IMR-90 (cell line): ENCODE measurements at regions not wholly inside any gene's neighbourhood (a gene's known extent, or its start where the extent isn't known, plus 50 kb on each side); places are given as distances from the start of the nearest gene placed in this dataset.

ENCODE experiments used
- ATAC-seq: fragments of 200-7000 bp; cut with Tn5 transposase; 2 replicates; pipeline ENCODE4 v1.9.1; 2020; ENCODE audit warnings: low read depth, mild to moderate bottlenecking, moderate library complexity
- BruUV-seq: library from RNA; stranded (reverse); fragments of 400-500 nt; replicated peaks from 2 replicates; lab custom pipeline; 2021; lab: Mats Ljungman, UMichigan
- CTCF ChIA-PET: fragments of 300-600 bp; formaldehyde crosslinking; extraction: SDS; loops from one replicate; lab custom pipeline; 2021; ENCODE audit warnings: antibody characterized with exemption; lab: Yijun Ruan, JAX
- POLR2A ChIA-PET: fragments of 300-600 bp; sonication (Branson Sonifier 250); formaldehyde crosslinking; loops from one replicate; lab custom pipeline; 2022; ENCODE audit warnings: antibody characterized with exemption; ENCODE audit not compliant: unreplicated experiment; lab: Charles Lee
- DNase-seq: peaks from one replicate; pipeline ENCODE4 v3.0.0; 2013
- H2AFZ ChIP-seq: replicated peaks from 2 replicates; pipeline ENCODE3; 2013; ENCODE audit warnings: low read length, mild to moderate bottlenecking; ENCODE audit not compliant: poor library complexity
- H2AK5ac ChIP-seq: 2 replicates; pipeline ENCODE4 v1.6.1; 2013; ENCODE audit warnings: low read depth, low read length, inconsistent platforms
- H2AK9ac ChIP-seq: replicated peaks from 2 replicates; pipeline ENCODE3; 2013; ENCODE audit warnings: mild to moderate bottlenecking, low read depth, low read length, moderate library complexity; ENCODE audit not compliant: poor library complexity
- H2BK120ac ChIP-seq: 2 replicates; pipeline ENCODE4 v1.6.1; 2013; ENCODE audit warnings: low read depth, low read length, inconsistent platforms
- H2BK15ac ChIP-seq: 3 replicates; pipeline ENCODE4 v1.6.1; 2013; ENCODE audit warnings: low read depth, low read length, inconsistent platforms
- H2BK20ac ChIP-seq: 2 replicates; pipeline ENCODE4 v1.6.1; 2013; ENCODE audit warnings: low read depth, mild to moderate bottlenecking, inconsistent platforms, low read length, moderate library complexity
- H2BK5ac ChIP-seq: 2 replicates; pipeline ENCODE4 v1.6.1; 2013; ENCODE audit warnings: mild to moderate bottlenecking, low read depth, low read length, inconsistent platforms; ENCODE audit not compliant: poor library complexity, severe bottlenecking
- H3K14ac ChIP-seq: replicated peaks from 2 replicates; pipeline ENCODE4 v1.6.1; 2013; ENCODE audit warnings: low read depth, low read length, inconsistent platforms
- H3K18ac ChIP-seq: 2 replicates; pipeline ENCODE4 v1.6.1; 2013; ENCODE audit warnings: low read depth, low read length, control low read depth
- H3K23ac ChIP-seq: 2 replicates; pipeline ENCODE4 v1.6.1; 2013; ENCODE audit warnings: low read depth, low read length, inconsistent platforms
- H3K27ac ChIP-seq: 2 replicates; pipeline ENCODE4 v1.5.1; 2013; ENCODE audit warnings: mild to moderate bottlenecking, control low read depth, low read length; ENCODE audit not compliant: insufficient read depth
- H3K27me3 ChIP-seq: 2 replicates; pipeline ENCODE4 v1.6.1; 2013; ENCODE audit warnings: low read length; ENCODE audit not compliant: control insufficient read depth, insufficient read depth
- H3K36me3 ChIP-seq: 2 replicates; pipeline ENCODE4 v1.6.1; 2013; ENCODE audit warnings: low read length, mixed read lengths; ENCODE audit not compliant: control insufficient read depth, insufficient read depth
- H3K4ac ChIP-seq: 2 replicates; pipeline ENCODE4 v1.6.1; 2013; ENCODE audit warnings: low read depth, low read length, inconsistent platforms
- H3K4me1 ChIP-seq: 2 replicates; pipeline ENCODE4 v1.6.1; 2013; ENCODE audit warnings: low read length, mixed read lengths; ENCODE audit not compliant: control insufficient read depth, insufficient read depth
- H3K4me2 ChIP-seq: 2 replicates; pipeline ENCODE4 v1.6.1; 2013; ENCODE audit warnings: low read depth, mild to moderate bottlenecking, control low read depth, low read length, moderate library complexity
- H3K4me3 ChIP-seq: 2 replicates; pipeline ENCODE4 v1.5.1; 2013; ENCODE audit warnings: low read depth, mild to moderate bottlenecking, control low read depth, low read length, moderate library complexity; ENCODE audit not compliant: insufficient read depth
- H3K56ac ChIP-seq: 2 replicates; pipeline ENCODE4 v1.6.1; 2013; ENCODE audit warnings: low read length, inconsistent platforms; ENCODE audit not compliant: insufficient read depth; ENCODE audit errors: extremely low read depth
- H3K79me1 ChIP-seq, 2 experiments: 2 replicates each; pipeline ENCODE4 v1.6.1; 2013; ENCODE audit warnings: low read length in 2 of 2, inconsistent platforms in 1 of 2, low read depth in 1 of 2
- H3K9ac ChIP-seq: 2 replicates; pipeline ENCODE4 v1.6.1; 2013; ENCODE audit warnings: low read depth, low read length, control low read depth
- H3K9me1 ChIP-seq: 2 replicates; pipeline ENCODE4 v1.6.1; 2013; ENCODE audit warnings: low read length, inconsistent platforms; ENCODE audit not compliant: insufficient read depth
- H3K9me3 ChIP-seq: 2 replicates; pipeline ENCODE4 v1.6.1; 2013; ENCODE audit warnings: low read length; ENCODE audit not compliant: control insufficient read depth, insufficient read depth
- H4K20me1 ChIP-seq: 2 replicates; pipeline ENCODE4 v1.6.1; 2013; ENCODE audit warnings: low read length, inconsistent platforms; ENCODE audit not compliant: insufficient read depth
- H4K5ac ChIP-seq: 2 replicates; pipeline ENCODE4 v1.6.1; 2013; ENCODE audit warnings: mild to moderate bottlenecking, low read depth, low read length, control low read depth
- H4K8ac ChIP-seq, 2 experiments: 2 replicates each; pipeline ENCODE4 v1.6.1; 2013; ENCODE audit warnings: low read depth in 2 of 2, low read length in 2 of 2, control low read depth in 1 of 2, inconsistent platforms in 1 of 2
- H4K91ac ChIP-seq: 2 replicates; pipeline ENCODE4 v1.6.1; 2013; ENCODE audit warnings: low read depth, low read length, inconsistent platforms; ENCODE audit not compliant: insufficient read depth
- BHLHE40 ChIP-seq: fragments of 150-350 bp; IDR thresholded peaks from 2 replicates; pipeline ENCODE4 v1.6.1; 2016; ENCODE audit warnings: mild to moderate bottlenecking, low read depth, low read length
- CHD1 ChIP-seq: IDR thresholded peaks from 2 replicates; pipeline ENCODE4 v1.6.1; 2012; ENCODE audit warnings: low read depth, low read length, improper control_type of control experiment
- MXI1 ChIP-seq: IDR thresholded peaks from 2 replicates; pipeline ENCODE4 v1.6.1; 2012; ENCODE audit warnings: low read depth, mild to moderate bottlenecking, low read length, moderate library complexity, borderline replicate concordance
- NFE2L2 ChIP-seq: fragments of 150-350 bp; IDR thresholded peaks from 2 replicates; pipeline ENCODE4 v1.6.1; 2016; ENCODE audit warnings: low read depth, mild to moderate bottlenecking, low read length
- POLR2A ChIP-seq: IDR thresholded peaks from 2 replicates; pipeline ENCODE4 v1.6.1; 2012; ENCODE audit warnings: mild to moderate bottlenecking, low read depth, low read length
- RAD21 ChIP-seq: IDR thresholded peaks from 2 replicates; pipeline ENCODE4 v1.6.1; 2012; ENCODE audit warnings: low read length, improper control_type of control experiment
- SMC3 ChIP-seq: fragments of 150-350 bp; IDR thresholded peaks from 2 replicates; pipeline ENCODE4 v1.6.1; 2016; ENCODE audit warnings: low read depth, mild to moderate bottlenecking, antibody characterized with exemption, low read length, moderate library complexity
- USF2 ChIP-seq: fragments of 150-350 bp; IDR thresholded peaks from 2 replicates; pipeline ENCODE4 v1.6.1; 2017; ENCODE audit warnings: mild to moderate bottlenecking, antibody characterized with exemption, low read length, low read depth
- WGBS, 2 experiments: methylation state at CpG; one replicate each; pipeline versions ENCODE4 v1.1.5 to v1.1.7; 2013; ENCODE audit warnings: missing lambda C conversion rate in 2 of 2; ENCODE audit not compliant: insufficient read length in 1 of 2; ENCODE audit errors: extremely low coverage in 2 of 2; 5-methylcytosine and 5-hydroxymethylcytosine counted together
- dilution Hi-C: fragments of 300-500 bp; cut with HindIII; formaldehyde crosslinking; loops from one replicate; pipeline ENCODE4 v1.14.3; 2018; ENCODE audit warnings: low sequenced_read_pairs; ENCODE audit not compliant: unreplicated experiment
- in situ Hi-C: fragments of 300-500 bp; cut with MboI; formaldehyde crosslinking; loops from 3 replicates; pipeline ENCODE4 v1.14.3; 2019; ENCODE audit warnings: low sequenced_read_pairs, inconsistent platforms, mixed read lengths
- intact Hi-C: fragments of 100-400 bp; cut with micrococcal nuclease; formaldehyde crosslinking; loops from 2 replicates; pipeline ENCODE4 v1.10.0; 2022
- TF ChIP-seq, protein P1 (sequence below): conservative IDR thresholded peaks from 2 replicates; pipeline ENCODE4 v1.5.1; 2012; ENCODE audit warnings: mild to moderate bottlenecking, low read depth, low read length, improper control_type of control experiment

DNA sequence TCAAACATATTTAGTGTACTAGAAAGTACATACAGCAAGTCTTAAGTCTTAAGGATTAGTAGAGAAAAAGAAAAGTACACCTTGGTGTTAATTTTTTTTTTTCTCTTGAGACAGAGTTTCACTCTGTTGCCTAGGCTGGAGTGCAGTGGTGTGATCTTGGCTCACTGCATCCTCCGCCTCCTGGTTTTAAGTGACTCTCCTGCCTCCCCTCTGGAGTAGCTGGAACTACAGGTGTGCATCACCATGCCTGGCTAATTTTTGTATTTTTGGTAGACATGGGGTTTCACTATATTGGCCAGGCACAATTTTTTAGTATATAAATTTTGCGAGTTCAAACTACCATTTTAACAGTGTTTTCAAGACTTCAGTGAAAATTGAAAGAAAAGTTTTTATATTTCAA lies 1941.1 kb upstream of the CDH6 start:
- no peak overlapping the region for H4K8ac ChIP-seq
- no peak overlapping the region for H3K18ac ChIP-seq
- H2BK20ac ChIP-seq, result no peak overlapping the region
- POLR2A ChIA-PET, result no interaction called here
- H3K9ac ChIP-seq, result no peak overlapping the region
- no TSS peak for BruUV-seq
- dilution Hi-C loops, result no loop called here
- no peak overlapping the region for H4K91ac ChIP-seq
- no peak overlapping the region for H2AK9ac ChIP-seq
- H2BK15ac ChIP-seq, result no peak overlapping the region
- CTCF ChIA-PET, result no interaction called here
- no peak overlapping the region for H2BK5ac ChIP-seq
- no peaks in the 10 kb centered on the region for H3K36me3 ChIP-seq
- no peak overlapping the region for H3K56ac ChIP-seq
- H3K9me1 ChIP-seq, result no peaks in the 10 kb centered on the region
- H3K27me3 ChIP-seq, result no peaks in the 10 kb centered on the region
- intact Hi-C loops, result no loop called here
- no peak overlapping the region for H3K4me2 ChIP-seq
- H4K20me1 ChIP-seq, result no peaks in the 10 kb centered on the region
- no peak overlapping the region for H3K14ac ChIP-seq
- H3K79me1 ChIP-seq, result no peaks in the 10 kb centered on the region
- no peak overlapping the region for H3K4ac ChIP-seq
- H2AK5ac ChIP-seq, result no peak overlapping the region
- H4K5ac ChIP-seq, result no peak overlapping the region
- in situ Hi-C loops, result no loop called here
- no peak overlapping the region for H2BK120ac ChIP-seq
- no CpG with 5 or more reads among the region's 2 CpGs for WGBS, 2 experiments
- H3K4me1 ChIP-seq, result no peaks in the 10 kb centered on the region
- no peak for DNase-seq
- H3K4me3 ChIP-seq, result no peak overlapping the region
- H3K27ac ChIP-seq, result no peak overlapping the region
- TF ChIP-seq RAD21 (no peak), BHLHE40 (no peak), MXI1 (no peak), NFE2L2 (no peak), CHD1 (no peak), SMC3 (no peak), USF2 (no peak), POLR2A (no peak)
- TF ChIP-seq, protein P1, sequence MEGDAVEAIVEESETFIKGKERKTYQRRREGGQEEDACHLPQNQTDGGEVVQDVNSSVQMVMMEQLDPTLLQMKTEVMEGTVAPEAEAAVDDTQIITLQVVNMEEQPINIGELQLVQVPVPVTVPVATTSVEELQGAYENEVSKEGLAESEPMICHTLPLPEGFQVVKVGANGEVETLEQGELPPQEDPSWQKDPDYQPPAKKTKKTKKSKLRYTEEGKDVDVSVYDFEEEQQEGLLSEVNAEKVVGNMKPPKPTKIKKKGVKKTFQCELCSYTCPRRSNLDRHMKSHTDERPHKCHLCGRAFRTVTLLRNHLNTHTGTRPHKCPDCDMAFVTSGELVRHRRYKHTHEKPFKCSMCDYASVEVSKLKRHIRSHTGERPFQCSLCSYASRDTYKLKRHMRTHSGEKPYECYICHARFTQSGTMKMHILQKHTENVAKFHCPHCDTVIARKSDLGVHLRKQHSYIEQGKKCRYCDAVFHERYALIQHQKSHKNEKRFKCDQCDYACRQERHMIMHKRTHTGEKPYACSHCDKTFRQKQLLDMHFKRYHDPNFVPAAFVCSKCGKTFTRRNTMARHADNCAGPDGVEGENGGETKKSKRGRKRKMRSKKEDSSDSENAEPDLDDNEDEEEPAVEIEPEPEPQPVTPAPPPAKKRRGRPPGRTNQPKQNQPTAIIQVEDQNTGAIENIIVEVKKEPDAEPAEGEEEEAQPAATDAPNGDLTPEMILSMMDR, result no peak
- no peak for ATAC-seq
- no peak overlapping the region for H2AFZ ChIP-seq
- no peak overlapping the region for H3K23ac ChIP-seq
- no peaks in the 10 kb centered on the region for H3K9me3 ChIP-seq
